SK-N-SH treated with all-trans-retinoic acid at 6 μM for 48 hours (cell line): ENCODE measurements at regions not wholly inside any gene's neighbourhood (a gene's known extent, or its start where the extent isn't known, plus 50 kb on each side); places are given as distances from the start of the nearest gene placed in this dataset.
A peak's percentile ranks its signal among the peaks of the same experiment; 100 is the strongest.

ENCODE experiments used
- ATAC-seq: fragments of 200-7000 bp; cut with Tn5 transposase; 3 replicates; pipeline ENCODE4 v1.9.1; 2020; ENCODE audit warnings: mild to moderate bottlenecking, moderate library complexity
- ARNTL ChIP-seq: fragments of 450-650 bp; formaldehyde crosslinking; IDR thresholded peaks from 2 replicates; pipeline ENCODE4 v1.5.0; 2020; ENCODE audit warnings: low read depth, mild to moderate bottlenecking, moderate library complexity, borderline replicate concordance
- BACH2 ChIP-seq: fragments of 250-450 bp; sonication (Bioruptor Pico); IDR thresholded peaks from 2 replicates; pipeline ENCODE4 v1.9.0; 2021; ENCODE audit warnings: mild to moderate bottlenecking, borderline replicate concordance
- CREB5 ChIP-seq: fragments of 250-450 bp; sonication (Bioruptor Pico); IDR thresholded peaks from 2 replicates; pipeline ENCODE4 v1.5.1; 2020; ENCODE audit warnings: low read depth, mild to moderate bottlenecking, moderate library complexity
- CSDC2 ChIP-seq: fragments of 250-450 bp; sonication (Bioruptor Pico); IDR thresholded peaks from 2 replicates; pipeline ENCODE4 v1.5.0; 2020; ENCODE audit warnings: mild to moderate bottlenecking, moderate library complexity
- ESRRG ChIP-seq: fragments of 250-450 bp; sonication (Bioruptor Pico); IDR thresholded peaks from 2 replicates; pipeline ENCODE4 v1.6.1; 2021; ENCODE audit warnings: mild to moderate bottlenecking
- GLIS3 ChIP-seq: fragments of 250-450 bp; sonication (Bioruptor Pico); IDR thresholded peaks from 2 replicates; pipeline ENCODE4 v1.5.0; 2020; ENCODE audit warnings: mild to moderate bottlenecking, moderate library complexity
- ISL1 ChIP-seq: fragments of 250-450 bp; sonication (Bioruptor Pico); IDR thresholded peaks from 2 replicates; pipeline ENCODE4 v2.1.2; 2022; ENCODE audit warnings: mild to moderate bottlenecking, moderate library complexity
- OSR1 ChIP-seq: fragments of 250-450 bp; sonication (Bioruptor Pico); IDR thresholded peaks from 2 replicates; pipeline ENCODE4 v1.8.0; 2022; ENCODE audit warnings: moderate library complexity, mild to moderate bottlenecking, inconsistent platforms
- PPARA ChIP-seq: fragments of 250-450 bp; sonication (Bioruptor Pico); IDR thresholded peaks from 2 replicates; pipeline ENCODE4 v1.5.0; 2020; ENCODE audit warnings: mild to moderate bottlenecking, borderline replicate concordance
- RARB ChIP-seq: fragments of 250-450 bp; sonication (Bioruptor Pico); IDR thresholded peaks from 2 replicates; pipeline ENCODE4 v1.8.0; 2021; ENCODE audit warnings: mild to moderate bottlenecking, moderate library complexity
- SNAI2 ChIP-seq: fragments of 250-450 bp; sonication (Bioruptor Pico); IDR thresholded peaks from 2 replicates; pipeline ENCODE4 v1.5.0; 2020; ENCODE audit warnings: mild to moderate bottlenecking, moderate library complexity
- TCF4 ChIP-seq: fragments of 250-450 bp; sonication (Bioruptor Pico); IDR thresholded peaks from 2 replicates; pipeline ENCODE4 v1.8.0; 2021; ENCODE audit warnings: mild to moderate bottlenecking, moderate library complexity, borderline replicate concordance
- TOX ChIP-seq: fragments of 250-450 bp; sonication (Bioruptor Pico); IDR thresholded peaks from 2 replicates; pipeline ENCODE4 v1.8.0; 2021; ENCODE audit warnings: mild to moderate bottlenecking, moderate library complexity, borderline replicate concordance
- ZC3H10 ChIP-seq: fragments of 250-450 bp; sonication (Bioruptor Pico); IDR thresholded peaks from 2 replicates; pipeline ENCODE4 v1.5.1; 2021; ENCODE audit warnings: mild to moderate bottlenecking, moderate library complexity
- ZFP3 ChIP-seq: fragments of 250-450 bp; sonication (Bioruptor Pico); IDR thresholded peaks from 2 replicates; pipeline ENCODE4 v1.5.0; 2020; ENCODE audit warnings: mild to moderate bottlenecking, moderate library complexity
- ZFP30 ChIP-seq: fragments of 450-650 bp; formaldehyde crosslinking; IDR thresholded peaks from 2 replicates; pipeline ENCODE4 v1.5.0; 2022; ENCODE audit warnings: mild to moderate bottlenecking, moderate library complexity
- ZNF565 ChIP-seq: fragments of 450-650 bp; formaldehyde crosslinking; conservative IDR thresholded peaks from 2 replicates; pipeline ENCODE4 v1.5.0; 2020; ENCODE audit warnings: low read depth, mild to moderate bottlenecking, moderate library complexity
- ZNF70 ChIP-seq: fragments of 450-650 bp; formaldehyde crosslinking; IDR thresholded peaks from 2 replicates; pipeline ENCODE4 v1.5.0; 2020; ENCODE audit warnings: mild to moderate bottlenecking, moderate library complexity
- ZNF8 ChIP-seq: fragments of 450-650 bp; formaldehyde crosslinking; IDR thresholded peaks from 2 replicates; pipeline ENCODE4 v1.5.0; 2020; ENCODE audit warnings: mild to moderate bottlenecking, moderate library complexity
- TF ChIP-seq, protein P1 (sequence below): fragments of 250-450 bp; sonication (Bioruptor Pico); IDR thresholded peaks from 2 replicates; pipeline ENCODE4 v1.5.0; 2020; ENCODE audit warnings: mild to moderate bottlenecking, moderate library complexity
- TF ChIP-seq, protein P2 (sequence below): fragments of 250-450 bp; sonication (Bioruptor Pico); IDR thresholded peaks from 2 replicates; pipeline ENCODE4 v1.8.0; 2020; ENCODE audit warnings: mild to moderate bottlenecking, moderate library complexity, borderline replicate concordance
- TF ChIP-seq, protein P3 (sequence below): fragments of 250-450 bp; sonication (Bioruptor Pico); IDR thresholded peaks from 2 replicates; pipeline ENCODE4 v1.5.1; 2021; ENCODE audit warnings: mild to moderate bottlenecking, moderate library complexity

GRCh38 chr7:123355576-123356190 is 155.9 kb upstream of the SLC13A1 start:
- peak; percentile 61; the same call in 2 of the 3 replicates for ATAC-seq
- TF ChIP-seq, protein P1, sequence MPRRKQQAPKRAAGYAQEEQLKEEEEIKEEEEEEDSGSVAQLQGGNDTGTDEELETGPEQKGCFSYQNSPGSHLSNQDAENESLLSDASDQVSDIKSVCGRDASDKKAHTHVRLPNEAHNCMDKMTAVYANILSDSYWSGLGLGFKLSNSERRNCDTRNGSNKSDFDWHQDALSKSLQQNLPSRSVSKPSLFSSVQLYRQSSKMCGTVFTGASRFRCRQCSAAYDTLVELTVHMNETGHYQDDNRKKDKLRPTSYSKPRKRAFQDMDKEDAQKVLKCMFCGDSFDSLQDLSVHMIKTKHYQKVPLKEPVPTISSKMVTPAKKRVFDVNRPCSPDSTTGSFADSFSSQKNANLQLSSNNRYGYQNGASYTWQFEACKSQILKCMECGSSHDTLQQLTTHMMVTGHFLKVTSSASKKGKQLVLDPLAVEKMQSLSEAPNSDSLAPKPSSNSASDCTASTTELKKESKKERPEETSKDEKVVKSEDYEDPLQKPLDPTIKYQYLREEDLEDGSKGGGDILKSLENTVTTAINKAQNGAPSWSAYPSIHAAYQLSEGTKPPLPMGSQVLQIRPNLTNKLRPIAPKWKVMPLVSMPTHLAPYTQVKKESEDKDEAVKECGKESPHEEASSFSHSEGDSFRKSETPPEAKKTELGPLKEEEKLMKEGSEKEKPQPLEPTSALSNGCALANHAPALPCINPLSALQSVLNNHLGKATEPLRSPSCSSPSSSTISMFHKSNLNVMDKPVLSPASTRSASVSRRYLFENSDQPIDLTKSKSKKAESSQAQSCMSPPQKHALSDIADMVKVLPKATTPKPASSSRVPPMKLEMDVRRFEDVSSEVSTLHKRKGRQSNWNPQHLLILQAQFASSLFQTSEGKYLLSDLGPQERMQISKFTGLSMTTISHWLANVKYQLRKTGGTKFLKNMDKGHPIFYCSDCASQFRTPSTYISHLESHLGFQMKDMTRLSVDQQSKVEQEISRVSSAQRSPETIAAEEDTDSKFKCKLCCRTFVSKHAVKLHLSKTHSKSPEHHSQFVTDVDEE (CRISPR knock-in tag), result no peak
- TF ChIP-seq, protein P2, sequence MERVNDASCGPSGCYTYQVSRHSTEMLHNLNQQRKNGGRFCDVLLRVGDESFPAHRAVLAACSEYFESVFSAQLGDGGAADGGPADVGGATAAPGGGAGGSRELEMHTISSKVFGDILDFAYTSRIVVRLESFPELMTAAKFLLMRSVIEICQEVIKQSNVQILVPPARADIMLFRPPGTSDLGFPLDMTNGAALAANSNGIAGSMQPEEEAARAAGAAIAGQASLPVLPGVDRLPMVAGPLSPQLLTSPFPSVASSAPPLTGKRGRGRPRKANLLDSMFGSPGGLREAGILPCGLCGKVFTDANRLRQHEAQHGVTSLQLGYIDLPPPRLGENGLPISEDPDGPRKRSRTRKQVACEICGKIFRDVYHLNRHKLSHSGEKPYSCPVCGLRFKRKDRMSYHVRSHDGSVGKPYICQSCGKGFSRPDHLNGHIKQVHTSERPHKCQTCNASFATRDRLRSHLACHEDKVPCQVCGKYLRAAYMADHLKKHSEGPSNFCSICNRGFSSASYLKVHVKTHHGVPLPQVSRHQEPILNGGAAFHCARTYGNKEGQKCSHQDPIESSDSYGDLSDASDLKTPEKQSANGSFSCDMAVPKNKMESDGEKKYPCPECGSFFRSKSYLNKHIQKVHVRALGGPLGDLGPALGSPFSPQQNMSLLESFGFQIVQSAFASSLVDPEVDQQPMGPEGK (CRISPR knock-in tag), result no peak
- TF ChIP-seq TCF4, result no peak
- TF ChIP-seq, protein P3, sequence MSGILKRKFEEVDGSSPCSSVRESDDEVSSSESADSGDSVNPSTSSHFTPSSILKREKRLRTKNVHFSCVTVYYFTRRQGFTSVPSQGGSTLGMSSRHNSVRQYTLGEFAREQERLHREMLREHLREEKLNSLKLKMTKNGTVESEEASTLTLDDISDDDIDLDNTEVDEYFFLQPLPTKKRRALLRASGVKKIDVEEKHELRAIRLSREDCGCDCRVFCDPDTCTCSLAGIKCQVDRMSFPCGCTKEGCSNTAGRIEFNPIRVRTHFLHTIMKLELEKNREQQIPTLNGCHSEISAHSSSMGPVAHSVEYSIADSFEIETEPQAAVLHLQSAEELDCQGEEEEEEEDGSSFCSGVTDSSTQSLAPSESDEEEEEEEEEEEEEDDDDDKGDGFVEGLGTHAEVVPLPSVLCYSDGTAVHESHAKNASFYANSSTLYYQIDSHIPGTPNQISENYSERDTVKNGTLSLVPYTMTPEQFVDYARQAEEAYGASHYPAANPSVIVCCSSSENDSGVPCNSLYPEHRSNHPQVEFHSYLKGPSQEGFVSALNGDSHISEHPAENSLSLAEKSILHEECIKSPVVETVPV, result no peak
- TF ChIP-seq SNAI2 (CRISPR knock-in tag), result no peak
- TF ChIP-seq PPARA (CRISPR knock-in tag), result no peak
- no peak for TF ChIP-seq TOX (CRISPR knock-in tag)
- TF ChIP-seq ZFP3 (CRISPR knock-in tag), result no peak
- TF ChIP-seq ZNF8 (CRISPR knock-in tag), result no peak
- no peak for TF ChIP-seq ZC3H10 (CRISPR knock-in tag)
- TF ChIP-seq BACH2 (CRISPR knock-in tag), result no peak
- no peak for TF ChIP-seq OSR1 (CRISPR knock-in tag)
- no peak for TF ChIP-seq ZNF565 (CRISPR knock-in tag)
- no peak for TF ChIP-seq CSDC2 (CRISPR knock-in tag)
- TF ChIP-seq ZFP30, result no peak
- no peak for TF ChIP-seq RARB (CRISPR knock-in tag)
- no peak for TF ChIP-seq ZNF70 (CRISPR knock-in tag)

GRCh38 chr7:123352973-123353372 is 153.2 kb upstream of the SLC13A1 start:
- TF ChIP-seq ZC3H10 (CRISPR knock-in tag), result no peak
- TF ChIP-seq, protein P1 (CRISPR knock-in tag), result no peak
- TF ChIP-seq PPARA (CRISPR knock-in tag), result no peak
- TF ChIP-seq RARB (CRISPR knock-in tag), result no peak
- no peak for TF ChIP-seq TCF4
- TF ChIP-seq ZNF70 (CRISPR knock-in tag), result no peak
- no peak for TF ChIP-seq GLIS3 (CRISPR knock-in tag)
- TF ChIP-seq ZNF565 (CRISPR knock-in tag), result no peak
- no peak for TF ChIP-seq ZFP30
- no peak for TF ChIP-seq ISL1 (CRISPR knock-in tag)
- TF ChIP-seq CSDC2 (CRISPR knock-in tag), result no peak
- TF ChIP-seq CREB5, result no peak
- TF ChIP-seq ZFP3 (CRISPR knock-in tag), result no peak
- no peak for TF ChIP-seq SNAI2 (CRISPR knock-in tag)
- no peak for TF ChIP-seq BACH2 (CRISPR knock-in tag)
- TF ChIP-seq, protein P2 (CRISPR knock-in tag), result no peak
- no peak for TF ChIP-seq ZNF8 (CRISPR knock-in tag)
- no peak for TF ChIP-seq ESRRG (CRISPR knock-in tag)
- TF ChIP-seq ARNTL, result no peak
- TF ChIP-seq, protein P3, result no peak

More at GRCh38 chr7:123352973-123353372, 153.2 kb upstream of the SLC13A1 start:
- no peak for ATAC-seq
